Liver (tissue), 8 donors: ENCODE measurements at regions not wholly inside any gene's neighbourhood (a gene's known extent, or its start where the extent isn't known, plus 50 kb on each side); places are given as distances from the start of the nearest gene placed in this dataset.

Source experiments
- DNase-seq: peaks from one replicate; pipeline ENCODE4 v3.0.0-alpha.2; 2017; ENCODE audit warnings: low spot score
- H3K27ac ChIP-seq, 2 donors: one replicate each; pipeline ENCODE4 v1.7.0; 2013; ENCODE audit warnings: inconsistent platforms in 2 of 2, low read length in 2 of 2, control low read depth in 1 of 2, low read depth in 1 of 2, mild to moderate bottlenecking in 1 of 2
- H3K27me3 ChIP-seq, 4 donors: one replicate each; pipeline versions ENCODE4 v1.6.1 to v1.7.0; 2013; ENCODE audit warnings: low read length in 3 of 4, inconsistent platforms in 1 of 4, mild to moderate bottlenecking in 1 of 4, moderate library complexity in 1 of 4; ENCODE audit not compliant: control insufficient read depth in 4 of 4, insufficient read depth in 4 of 4
- H3K36me3 ChIP-seq, 4 donors: one replicate each; pipeline versions ENCODE4 v1.6.1 to v1.7.0; 2013; ENCODE audit warnings: low read length in 3 of 4, mild to moderate bottlenecking in 3 of 4, low read depth in 1 of 4, moderate library complexity in 1 of 4; ENCODE audit not compliant: control insufficient read depth in 4 of 4, insufficient read depth in 3 of 4
- H3K4me1 ChIP-seq, 4 donors: one replicate each; pipeline versions ENCODE4 v1.6.1 to v1.7.0; 2013; ENCODE audit warnings: low read length in 3 of 4, mild to moderate bottlenecking in 3 of 4, moderate library complexity in 1 of 4; ENCODE audit not compliant: control insufficient read depth in 4 of 4, insufficient read depth in 4 of 4
- H3K4me3 ChIP-seq, 3 donors: one replicate each; pipeline versions ENCODE4 v1.6.1 to v1.7.0; 2013; ENCODE audit warnings: low read length in 3 of 3, control low read depth in 1 of 3, low read depth in 1 of 3, mild to moderate bottlenecking in 1 of 3
- H3K9ac ChIP-seq, 2 donors: one replicate each; pipeline ENCODE4 v1.7.0; 2013; ENCODE audit warnings: low read length in 2 of 2, mild to moderate bottlenecking in 2 of 2, moderate library complexity in 2 of 2, control low read depth in 1 of 2, low read depth in 1 of 2
- H3K9me3 ChIP-seq, 4 donors: one replicate each; pipeline versions ENCODE4 v1.6.1 to v1.7.0; 2013; ENCODE audit warnings: low read length in 3 of 4; ENCODE audit not compliant: control insufficient read depth in 4 of 4
- ATF3 ChIP-seq: IDR thresholded peaks from 2 replicates; pipeline ENCODE4 v1.6.1; 2016; ENCODE audit warnings: antibody characterized with exemption
- CTCF ChIP-seq: fragments of 150-350 bp; IDR thresholded peaks from 2 replicates; pipeline ENCODE4 v1.5.1; 2017; ENCODE audit warnings: improper control_type of control experiment, low read depth, low read length; ENCODE audit not compliant: missing input control
- EGR1 ChIP-seq, 2 donors: IDR thresholded peaks; 2 replicates each; pipeline ENCODE4 v1.6.1; 2016 to 2018; ENCODE audit warnings: antibody characterized with exemption in 2 of 2, low read depth in 2 of 2
- FOXA1 ChIP-seq: IDR thresholded peaks from 2 replicates; pipeline ENCODE4 v1.6.1; 2016; ENCODE audit warnings: antibody characterized with exemption
- FOXA2 ChIP-seq: IDR thresholded peaks from 2 replicates; pipeline ENCODE4 v1.6.1; 2016; ENCODE audit warnings: antibody characterized with exemption
- GABPA ChIP-seq, 2 donors: IDR thresholded peaks in 1 of 2; conservative IDR thresholded peaks in 1 of 2; 2 replicates each; pipeline ENCODE4 v1.6.1; 2016; ENCODE audit warnings: antibody characterized with exemption in 2 of 2, mild to moderate bottlenecking in 1 of 2, moderate library complexity in 1 of 2
- HNF4A ChIP-seq, 2 donors: conservative IDR thresholded peaks; 2 replicates each; pipeline ENCODE4 v1.6.1; 2016; ENCODE audit warnings: antibody characterized with exemption in 2 of 2, mild to moderate bottlenecking in 2 of 2
- HNF4G ChIP-seq: IDR thresholded peaks from 2 replicates; pipeline ENCODE4 v1.6.1; 2016; ENCODE audit warnings: antibody characterized with exemption
- JUND ChIP-seq, 2 donors: IDR thresholded peaks; 2 replicates each; pipeline ENCODE4 v1.6.1; 2016; ENCODE audit warnings: antibody characterized with exemption in 2 of 2
- MAX ChIP-seq: IDR thresholded peaks from 2 replicates; pipeline ENCODE4 v1.6.1; 2016; ENCODE audit warnings: antibody characterized with exemption
- NR2F2 ChIP-seq: IDR thresholded peaks from 2 replicates; pipeline ENCODE4 v1.6.1; 2016; ENCODE audit warnings: antibody characterized with exemption
- RAD21 ChIP-seq, 2 donors: IDR thresholded peaks; 2 replicates each; pipeline ENCODE4 v1.6.1; 2016; ENCODE audit warnings: antibody characterized with exemption in 2 of 2, mild to moderate bottlenecking in 2 of 2
- RXRA ChIP-seq, 2 donors: IDR thresholded peaks; 2 replicates each; pipeline ENCODE4 v1.6.1; 2017 to 2018; ENCODE audit warnings: antibody characterized with exemption in 2 of 2, mild to moderate bottlenecking in 1 of 2
- SP1 ChIP-seq: IDR thresholded peaks from 2 replicates; pipeline ENCODE4 v1.6.1; 2018; ENCODE audit warnings: antibody characterized with exemption, mild to moderate bottlenecking
- TAF1 ChIP-seq: conservative IDR thresholded peaks from 2 replicates; pipeline ENCODE4 v1.6.1; 2016; ENCODE audit warnings: antibody characterized with exemption, mild to moderate bottlenecking
- YY1 ChIP-seq: IDR thresholded peaks from 2 replicates; pipeline ENCODE4 v1.6.1; 2016; ENCODE audit warnings: antibody characterized with exemption, mild to moderate bottlenecking
- ZBTB33 ChIP-seq: IDR thresholded peaks from 2 replicates; pipeline ENCODE4 v1.6.1; 2016; ENCODE audit warnings: antibody characterized with exemption
- WGBS: extraction: QIAGEN DNeasy Blood & Tissue Kit; methylation state at CpG from one replicate; pipeline ENCODE4 v1.1.7; 2013; 5-methylcytosine and 5-hydroxymethylcytosine counted together
- donor health status: healthy.
- donor health status: healthy.
- donor health status: healthy.
- donor health status: healthy.
- donor health status: healthy.

- TF ChIP-seq CTCF, result no peak
- TF ChIP-seq RXRA (IDR thresholded peaks at IDR 0.05), result no peak
- no peak for TF ChIP-seq ATF3
- no peak for TF ChIP-seq FOXA2
- no peak for TF ChIP-seq RAD21 (IDR thresholded peaks at IDR 0.05)
- TF ChIP-seq SP1, result no peak
- no peak for TF ChIP-seq GABPA (IDR thresholded peaks at IDR 0.05 in 1 of 2, conservative IDR thresholded peaks at IDR 0.05 in 1 of 2)
- TF ChIP-seq YY1, result no peak
- no peak for TF ChIP-seq TAF1
These were observed 454.6 kb downstream of the TSN start (continued) for GRCh38 chr2:122210065-122210464.

GRCh38 chr2:122210898-122211856 lies 455.7 kb downstream of the TSN start:
- Histone ChIP-seq H3K36me3 (no peaks in the 10 kb centered on the region), H3K9me3 (no peaks in the 10 kb centered on the region), H3K9ac (no peak overlapping the region), H3K4me1 (no peaks in the 10 kb centered on the region), H3K27me3 (no peaks in the 10 kb centered on the region), H3K27ac (no peak overlapping the region), H3K4me3 (no peak overlapping the region)
- WGBS, result 89% methylated on average over 8 of the region's 8 CpGs
- no peak for DNase-seq
- TF ChIP-seq GABPA (IDR thresholded peaks at IDR 0.05 in 1 of 2, conservative IDR thresholded peaks at IDR 0.05 in 1 of 2) (no peak), MAX (no peak), ATF3 (no peak), HNF4A (conservative IDR thresholded peaks at IDR 0.05) (no peak), HNF4G (no peak), ZBTB33 (no peak), TAF1 (no peak), RXRA (IDR thresholded peaks at IDR 0.05) (no peak), NR2F2 (no peak), JUND (IDR thresholded peaks at IDR 0.05) (no peak), FOXA2 (no peak), SP1 (no peak), EGR1 (IDR thresholded peaks at IDR 0.05; ENCODE audit: low read depth in 2 of 2) (no peak), YY1 (no peak), RAD21 (IDR thresholded peaks at IDR 0.05) (no peak), FOXA1 (no peak)
